ENCODE measurements at regions not wholly inside any gene's neighbourhood (a gene's known extent, or its start where the extent isn't known, plus 50 kb on each side); places are given as distances from the start of the nearest gene placed in this dataset.

GRCh38 chr4:20037745-20038144, 214.0 kb upstream of the SLIT2 start:
- TF ChIP-seq EP300 (IDR thresholded peaks at IDR 0.05) (no peak), POLR2A (IDR thresholded peaks at IDR 0.05) (no peak), CTCF (IDR thresholded peaks at IDR 0.05) (no peak), POLR2AphosphoS5 (IDR thresholded peaks at IDR 0.05) (no peak)
